Immature natural killer cell (primary cell): ENCODE measurements at regions not wholly inside any gene's neighbourhood (a gene's known extent, or its start where the extent isn't known, plus 50 kb on each side); places are given as distances from the start of the nearest gene placed in this dataset.

ENCODE experiments used
- DNase-seq, 3 donors: peaks; one replicate each; pipeline ENCODE4 v3.0.0; 2022; ENCODE audit warnings: mixed read lengths in 1 of 3
- H3K27ac Mint-ChIP-seq, 6 donors: one replicate each; pipeline ENCODE4 v1.8.0; 2020; ENCODE audit warnings: mixed read lengths in 6 of 6, mild to moderate bottlenecking in 5 of 6, inconsistent platforms in 4 of 6, moderate library complexity in 3 of 6
- H3K27me3 Mint-ChIP-seq, 3 donors: one replicate each; pipeline ENCODE4 v1.8.0; 2020 to 2021; ENCODE audit warnings: low read depth in 3 of 3, mild to moderate bottlenecking in 3 of 3, mixed read lengths in 3 of 3, moderate library complexity in 3 of 3, inconsistent platforms in 1 of 3
- H3K36me3 Mint-ChIP-seq, 3 donors: one replicate each; pipeline ENCODE4 v1.8.0; 2020; ENCODE audit warnings: mixed read lengths in 3 of 3, inconsistent platforms in 2 of 3, mild to moderate bottlenecking in 2 of 3
- H3K4me1 Mint-ChIP-seq, 2 donors: one replicate each; pipeline ENCODE4 v1.8.0; 2020; ENCODE audit warnings: inconsistent platforms in 2 of 2, mild to moderate bottlenecking in 2 of 2, mixed read lengths in 2 of 2, moderate library complexity in 1 of 2
- H3K4me3 Mint-ChIP-seq, 5 donors: one replicate each; pipeline ENCODE4 v1.8.0; 2020; ENCODE audit warnings: mild to moderate bottlenecking in 5 of 5, mixed read lengths in 5 of 5, inconsistent platforms in 3 of 5, moderate library complexity in 3 of 5
- H3K9me3 Mint-ChIP-seq, 6 donors: one replicate each; pipeline ENCODE4 v1.8.0; 2020; ENCODE audit warnings: mild to moderate bottlenecking in 6 of 6, mixed read lengths in 6 of 6, inconsistent platforms in 4 of 6, moderate library complexity in 3 of 6

DNA sequence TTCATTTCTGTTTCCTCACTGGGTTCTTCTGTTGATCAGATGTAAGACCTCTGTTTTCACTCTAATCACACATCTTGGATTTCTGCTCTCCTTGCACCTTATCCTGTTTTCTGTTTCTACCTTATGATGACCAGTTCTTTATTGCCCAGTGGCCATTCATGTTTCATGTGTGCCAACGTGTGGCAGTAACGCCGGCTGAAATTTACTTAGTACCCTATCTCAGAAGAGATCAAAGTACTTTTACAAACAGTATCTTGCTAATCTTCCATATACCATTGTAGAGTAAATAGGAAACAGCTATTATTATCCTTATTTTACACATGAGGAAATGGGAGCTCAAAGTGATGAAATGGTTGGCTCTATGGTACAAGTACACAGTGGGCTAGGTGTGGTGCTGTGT lies 74.0 kb downstream of the GATA3 start:
- peak overlapping the region in 1 of 6 donors; percentile 2 for H3K27ac Mint-ChIP-seq
- H3K9me3 Mint-ChIP-seq = no peaks in the 10 kb centered on the region
- H3K4me1 Mint-ChIP-seq = peaks cover 9 to 11% of the 10 kb centered on the region in 2 donors
- H3K36me3 Mint-ChIP-seq = peaks cover 0 to 5% (median 0%) of the 10 kb centered on the region in 3 donors
- H3K27me3 Mint-ChIP-seq = peaks cover 5 to 6% (median 6%) of the 10 kb centered on the region in 3 donors
- no peak overlapping the region for H3K4me3 Mint-ChIP-seq
- DNase-seq = no peak

DNA sequence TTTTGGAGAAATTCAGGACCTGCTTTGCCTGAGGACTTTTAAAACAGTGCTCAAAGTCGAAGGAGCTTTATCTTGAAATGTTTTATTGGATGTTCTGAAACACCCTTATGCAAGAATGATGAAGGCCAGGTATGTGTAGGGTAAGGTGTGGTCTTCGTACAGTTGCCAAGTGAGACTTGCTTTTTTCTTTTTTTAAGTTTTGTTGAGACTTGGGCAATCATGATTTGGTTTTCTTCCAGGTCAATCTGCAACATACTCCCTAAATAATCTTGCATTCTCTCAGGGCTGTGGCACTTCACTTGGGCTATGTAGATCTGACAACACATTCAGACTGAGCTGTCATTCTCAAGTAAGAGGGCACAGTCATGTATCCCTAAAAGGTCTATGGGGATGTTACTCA lies 75.0 kb downstream of the GATA3 start:
- H3K4me1 Mint-ChIP-seq = peaks cover 13 to 19% of the 10 kb centered on the region in 2 donors
- H3K36me3 Mint-ChIP-seq = peaks cover 0 to 11% (median 4%) of the 10 kb centered on the region in 3 donors
- no peak for DNase-seq
- H3K27me3 Mint-ChIP-seq = peaks cover 6 to 10% (median 6%) of the 10 kb centered on the region in 3 donors
- no peak overlapping the region for H3K4me3 Mint-ChIP-seq
- peaks cover 0 to 3% (median 0%) of the 10 kb centered on the region in 6 donors for H3K9me3 Mint-ChIP-seq
- no peak overlapping the region for H3K27ac Mint-ChIP-seq

DNA sequence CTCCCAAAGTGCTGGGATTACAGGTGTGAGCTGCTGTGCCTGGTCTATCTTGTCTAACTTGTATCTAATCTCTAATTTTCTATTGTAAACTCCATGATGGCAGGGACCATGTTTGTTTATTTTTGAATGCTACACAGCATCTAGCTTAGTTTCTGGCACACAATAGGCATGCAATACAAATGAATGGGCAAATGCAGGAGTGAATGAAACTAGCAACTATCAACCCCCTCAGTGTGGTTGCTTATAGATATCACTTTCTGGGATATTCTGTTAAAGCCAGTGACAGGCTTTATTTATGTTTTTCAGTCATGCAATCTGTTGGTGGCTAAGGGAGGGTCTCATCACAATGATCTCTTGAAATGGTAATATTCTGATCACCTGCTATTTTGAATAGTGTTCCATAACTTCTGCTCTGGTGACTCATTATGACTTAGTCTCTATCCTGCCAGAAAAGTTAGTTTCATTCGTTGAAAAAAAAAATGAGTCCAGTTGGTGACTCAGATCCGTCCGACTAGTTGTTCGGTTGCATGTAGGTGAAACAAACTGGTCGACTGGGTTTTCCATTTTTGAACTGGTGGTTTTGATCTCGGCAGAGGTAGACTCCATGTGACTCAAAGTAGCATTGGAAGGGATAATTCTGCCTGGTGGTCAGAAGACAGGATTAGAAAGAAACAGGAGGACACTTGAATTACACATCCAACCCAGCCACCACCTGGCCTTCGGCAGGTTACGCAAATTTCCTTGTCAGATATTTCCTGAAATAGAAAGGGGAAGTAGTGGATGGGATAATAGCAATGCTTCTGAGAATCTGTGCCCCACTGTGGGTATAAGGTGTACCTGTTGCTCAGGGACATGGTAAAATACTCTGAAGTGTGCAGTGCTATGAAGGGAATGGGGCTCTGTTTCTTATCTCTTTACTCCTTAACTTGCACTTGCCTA lies 76.8 kb downstream of the GATA3 start:
- Mint-ChIP-seq H3K9me3 (peaks cover 0 to 3% (median 0%) of the 10 kb centered on the region in 6 donors), H3K27ac (no peak overlapping the region), H3K27me3 (peaks cover 6 to 10% (median 8%) of the 10 kb centered on the region in 3 donors), H3K4me1 (peaks cover 13 to 19% of the 10 kb centered on the region in 2 donors), H3K36me3 (peaks cover 0 to 11% (median 4%) of the 10 kb centered on the region in 3 donors), H3K4me3 (no peak overlapping the region)
- DNase-seq = no peak

GRCh38 chr10:8133146-8133545 lies 78.7 kb downstream of the GATA3 start:
- peak in 1 of 3 donors; percentile 7 for DNase-seq
- H3K4me1 Mint-ChIP-seq = peaks cover 26 to 34% of the 10 kb centered on the region in 2 donors
- H3K27ac Mint-ChIP-seq = peak overlapping the region in 1 of 6 donors; percentile 71
- H3K9me3 Mint-ChIP-seq = peaks cover 0 to 3% (median 0%) of the 10 kb centered on the region in 6 donors
- peak overlapping the region in 2 of 5 donors; percentile 50 to 63 for H3K4me3 Mint-ChIP-seq
- H3K27me3 Mint-ChIP-seq = peaks cover 5 to 9% (median 6%) of the 10 kb centered on the region in 3 donors
- peaks cover 0 to 7% (median 6%) of the 10 kb centered on the region in 3 donors for H3K36me3 Mint-ChIP-seq

DNA sequence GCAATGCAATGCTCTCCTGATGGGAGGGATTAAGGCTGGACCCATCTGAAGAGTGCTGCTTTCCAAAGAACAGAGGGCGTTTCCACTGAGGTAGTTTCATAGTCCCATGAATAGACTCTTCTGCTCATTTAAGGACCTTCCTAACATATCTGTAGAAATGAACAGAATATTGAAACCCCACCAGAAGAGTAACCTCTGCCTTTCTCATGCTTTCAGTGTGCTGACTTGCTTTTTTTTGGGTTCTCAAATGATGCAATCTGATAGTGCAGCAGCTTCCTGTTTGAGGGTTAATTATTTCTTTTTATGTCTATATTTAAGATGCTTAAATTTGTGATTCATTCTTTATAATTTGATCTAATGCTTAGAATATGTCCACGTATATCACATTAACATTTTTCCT lies 82.2 kb downstream of the GATA3 start:
- Mint-ChIP-seq H3K27me3 (peaks cover 5 to 9% (median 6%) of the 10 kb centered on the region in 3 donors), H3K36me3 (peaks cover 0 to 7% (median 6%) of the 10 kb centered on the region in 3 donors), H3K9me3 (peaks cover 0 to 3% (median 0%) of the 10 kb centered on the region in 6 donors), H3K4me3 (peak overlapping the region in 1 of 5 donors; percentile 62), H3K27ac (no peak overlapping the region), H3K4me1 (peaks cover 26 to 39% of the 10 kb centered on the region in 2 donors)
- no peak for DNase-seq

- Mint-ChIP-seq H3K4me1 (peaks cover 26 to 39% of the 10 kb centered on the region in 2 donors), H3K36me3 (peaks cover 0 to 7% (median 6%) of the 10 kb centered on the region in 3 donors), H3K4me3 (peak overlapping the region; percentile 48 to 84 (median 62)), H3K27ac (peak overlapping the region in 4 of 6 donors; percentile 8 to 70 (median 31)), H3K9me3 (peaks cover 0 to 3% (median 0%) of the 10 kb centered on the region in 6 donors), H3K27me3 (peaks cover 3 to 9% (median 5%) of the 10 kb centered on the region in 3 donors)
- no peak for DNase-seq
Observed at GRCh38 chr10:8137272-8137681, 82.8 kb downstream of the GATA3 start.

DNA sequence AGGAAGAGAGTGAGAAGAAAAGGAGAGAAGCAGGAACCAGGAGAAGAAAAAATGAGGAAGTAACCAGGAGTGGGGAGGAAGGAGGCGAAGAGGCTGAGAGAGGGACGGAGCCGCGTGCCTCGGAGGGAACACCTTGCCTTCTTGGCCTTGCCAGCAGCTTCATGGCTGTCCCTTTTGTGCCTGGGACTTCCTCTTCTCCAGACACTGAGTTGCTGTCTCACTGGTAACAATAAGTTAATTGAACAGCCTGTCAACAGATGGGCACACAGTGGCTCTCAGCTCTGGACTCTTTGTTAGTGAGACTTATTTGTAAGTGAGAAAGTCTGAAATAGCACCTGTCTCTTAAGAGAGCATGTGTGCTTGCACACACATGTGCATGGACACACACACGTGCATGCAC lies 83.2 kb downstream of the GATA3 start:
- H3K9me3 Mint-ChIP-seq = peaks cover 0 to 3% (median 0%) of the 10 kb centered on the region in 6 donors
- H3K4me3 Mint-ChIP-seq = peak overlapping the region; percentile 48 to 84 (median 62)
- DNase-seq = no peak
- peaks cover 0 to 7% (median 6%) of the 10 kb centered on the region in 3 donors for H3K36me3 Mint-ChIP-seq
- peak overlapping the region in 3 of 6 donors; percentile 8 to 70 (median 37) for H3K27ac Mint-ChIP-seq
- peaks cover 3 to 9% (median 3%) of the 10 kb centered on the region in 3 donors for H3K27me3 Mint-ChIP-seq
- peaks cover 25 to 36% of the 10 kb centered on the region in 2 donors for H3K4me1 Mint-ChIP-seq

DNA sequence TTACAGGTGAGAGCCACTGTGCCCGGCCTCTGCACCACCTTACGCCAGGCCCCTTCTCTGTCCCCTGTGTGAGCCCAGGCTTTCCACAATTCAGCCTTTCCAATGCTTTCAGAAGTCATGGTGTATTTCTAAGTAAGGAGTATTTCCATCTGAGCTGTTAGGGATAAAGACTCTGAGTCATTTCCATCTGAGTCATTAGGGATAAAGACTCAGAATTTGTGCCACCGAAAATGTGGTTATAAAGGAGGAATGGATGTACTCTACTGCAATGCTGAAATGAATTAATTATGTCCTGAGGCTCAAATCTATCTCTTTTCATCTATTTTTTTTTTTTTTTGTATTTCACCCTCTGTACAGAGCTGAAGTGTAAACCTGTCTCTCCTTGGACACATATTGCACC lies 84.0 kb downstream of the GATA3 start:
- Mint-ChIP-seq H3K27me3 (peaks cover 0 to 6% (median 2%) of the 10 kb centered on the region in 3 donors), H3K36me3 (peaks cover 0 to 7% (median 6%) of the 10 kb centered on the region in 3 donors), H3K4me1 (peaks cover 18 to 28% of the 10 kb centered on the region in 2 donors), H3K27ac (no peak overlapping the region), H3K9me3 (peaks cover 0 to 3% (median 0%) of the 10 kb centered on the region in 6 donors), H3K4me3 (no peak overlapping the region)
- DNase-seq = no peak

- no peak for DNase-seq
- H3K36me3 Mint-ChIP-seq = no peaks in the 10 kb centered on the region
- no peak overlapping the region for H3K27ac Mint-ChIP-seq
- H3K9me3 Mint-ChIP-seq = no peaks in the 10 kb centered on the region
- H3K27me3 Mint-ChIP-seq = peaks cover 0 to 3% (median 3%) of the 10 kb centered on the region in 3 donors
- no peaks in the 10 kb centered on the region for H3K4me1 Mint-ChIP-seq
- H3K4me3 Mint-ChIP-seq = no peak overlapping the region
Observed at GRCh38 chr10:8144496-8144895, 90.0 kb downstream of the GATA3 start.

- Mint-ChIP-seq H3K4me3 (no peak overlapping the region), H3K9me3 (no peaks in the 10 kb centered on the region), H3K4me1 (peaks cover 0 to 1% of the 10 kb centered on the region in 2 donors), H3K27ac (no peak overlapping the region), H3K36me3 (no peaks in the 10 kb centered on the region), H3K27me3 (peaks cover 0 to 3% (median 3%) of the 10 kb centered on the region in 3 donors)
- DNase-seq = no peak
Observed at GRCh38 chr10:8146650-8147049, 92.2 kb downstream of the GATA3 start.

- Mint-ChIP-seq H3K4me1 (peaks cover 0 to 1% of the 10 kb centered on the region in 2 donors), H3K27ac (no peak overlapping the region), H3K4me3 (peak overlapping the region in 1 of 5 donors; percentile 40), H3K36me3 (no peaks in the 10 kb centered on the region), H3K9me3 (no peaks in the 10 kb centered on the region), H3K27me3 (peaks cover 3 to 4% (median 3%) of the 10 kb centered on the region in 3 donors)
- no peak for DNase-seq
Observed at GRCh38 chr10:8149991-8150390, 95.5 kb downstream of the GATA3 start.

DNA sequence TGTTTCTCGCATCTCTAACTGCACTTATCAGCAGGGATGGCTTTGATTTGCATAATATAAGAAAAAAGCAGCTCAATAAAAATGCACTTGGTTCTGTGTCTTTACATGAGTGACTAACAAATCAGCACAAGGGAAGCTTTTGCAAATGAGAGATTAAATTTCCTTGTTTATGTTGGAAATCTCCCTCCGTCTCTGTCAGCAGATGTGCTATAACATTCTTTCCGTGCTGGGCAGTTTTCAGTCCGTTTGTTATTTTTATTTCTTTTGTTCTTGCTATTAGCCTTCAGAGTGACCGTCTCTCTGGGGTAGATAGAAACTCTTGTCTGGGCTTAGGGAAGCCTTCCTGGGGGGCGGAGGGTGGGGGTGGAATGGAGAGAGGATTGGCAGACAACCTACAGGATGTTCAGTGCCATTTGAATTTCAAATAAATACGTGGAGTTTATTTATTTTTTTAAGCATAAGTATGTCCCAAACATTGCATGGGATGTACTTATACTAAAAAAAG lies 96.0 kb downstream of the GATA3 start:
- peaks cover 0 to 1% of the 10 kb centered on the region in 2 donors for H3K4me1 Mint-ChIP-seq
- H3K9me3 Mint-ChIP-seq = no peaks in the 10 kb centered on the region
- peaks cover 3 to 4% (median 3%) of the 10 kb centered on the region in 3 donors for H3K27me3 Mint-ChIP-seq
- no peak for DNase-seq
- no peak overlapping the region for H3K27ac Mint-ChIP-seq
- H3K4me3 Mint-ChIP-seq = no peak overlapping the region
- no peaks in the 10 kb centered on the region for H3K36me3 Mint-ChIP-seq

DNA sequence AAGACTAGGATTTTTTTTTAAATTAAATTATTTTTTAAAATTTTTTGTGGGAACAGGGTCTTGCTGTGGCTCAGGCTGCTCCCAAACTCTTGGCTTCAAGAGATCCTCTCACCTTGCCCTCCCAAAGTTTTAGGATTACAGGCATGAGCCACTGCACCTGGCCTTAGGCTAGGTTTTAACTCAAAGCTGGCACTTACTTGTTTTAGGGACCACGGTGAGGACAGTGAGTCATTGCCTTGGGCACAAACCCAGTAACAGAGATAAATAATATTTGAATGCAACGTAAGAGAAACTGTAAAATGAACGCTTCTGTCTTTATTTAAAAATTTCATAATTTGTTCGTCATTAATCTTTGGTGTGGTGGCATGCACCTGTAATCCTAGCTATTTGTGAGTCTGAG lies 96.6 kb downstream of the GATA3 start:
- Mint-ChIP-seq H3K4me3 (no peak overlapping the region), H3K36me3 (no peaks in the 10 kb centered on the region), H3K9me3 (no peaks in the 10 kb centered on the region), H3K4me1 (peaks cover 0 to 1% of the 10 kb centered on the region in 2 donors), H3K27me3 (peaks cover 3 to 4% (median 3%) of the 10 kb centered on the region in 3 donors), H3K27ac (no peak overlapping the region)
- no peak for DNase-seq

- Mint-ChIP-seq H3K27ac (no peak overlapping the region), H3K4me1 (no peaks in the 10 kb centered on the region), H3K27me3 (peaks cover 1 to 4% (median 4%) of the 10 kb centered on the region in 3 donors), H3K4me3 (no peak overlapping the region), H3K36me3 (peaks cover 0 to 3% (median 0%) of the 10 kb centered on the region in 3 donors), H3K9me3 (no peaks in the 10 kb centered on the region)
- DNase-seq = no peak
Observed at GRCh38 chr10:8156918-8157317, 102.4 kb downstream of the GATA3 start.
